Lung (tissue), 11 donors: ENCODE measurements at regions not wholly inside any gene's neighbourhood (a gene's known extent, or its start where the extent isn't known, plus 50 kb on each side); places are given as distances from the start of the nearest gene placed in this dataset.

Experiments used
- ATAC-seq: fragments of 200-7000 bp; cut with Tn5 transposase; one replicate; pipeline ENCODE4 v1.9.1; 2020; ENCODE audit warnings: moderate number of reproducible peaks; ENCODE audit not compliant: insufficient read depth, low FRiP score
- DNase-seq, 3 donors: peaks; one replicate each; pipeline ENCODE4 v3.0.0-alpha.2; 2013 to 2017
- H3K27ac ChIP-seq, 2 donors: one replicate each; pipeline ENCODE4 v1.5.1; 2013; ENCODE audit warnings: mild to moderate bottlenecking in 2 of 2, moderate library complexity in 2 of 2, control low read depth in 1 of 2, inconsistent platforms in 1 of 2, low read depth in 1 of 2, low read length in 1 of 2
- H3K27me3 ChIP-seq, 3 donors: one replicate each; pipeline ENCODE4 v1.5.1; 2013; ENCODE audit warnings: low read length in 2 of 3; ENCODE audit not compliant: control insufficient read depth in 3 of 3, insufficient read depth in 3 of 3
- H3K36me3 ChIP-seq, 4 donors: one replicate each; pipeline ENCODE4 v1.5.1; 2013; ENCODE audit warnings: low read length in 4 of 4, mild to moderate bottlenecking in 1 of 4, moderate library complexity in 1 of 4; ENCODE audit not compliant: control insufficient read depth in 4 of 4, insufficient read depth in 4 of 4
- H3K4me1 ChIP-seq, 5 donors: one replicate each; pipeline ENCODE4 v1.5.1; 2013; ENCODE audit warnings: low read length in 5 of 5, mild to moderate bottlenecking in 2 of 5, moderate library complexity in 1 of 5; ENCODE audit not compliant: control insufficient read depth in 5 of 5, insufficient read depth in 5 of 5
- H3K4me3 ChIP-seq: one replicate; pipeline ENCODE4 v1.5.1; 2013; ENCODE audit warnings: mild to moderate bottlenecking, control low read depth, moderate library complexity
- H3K9ac ChIP-seq, 2 donors: one replicate each; pipeline ENCODE4 v1.5.1; 2013; ENCODE audit warnings: low read length in 2 of 2, control low read depth in 1 of 2; ENCODE audit not compliant: insufficient read depth in 1 of 2
- H3K9me3 ChIP-seq, 4 donors: one replicate each; pipeline ENCODE4 v1.5.1; 2013; ENCODE audit warnings: low read length in 3 of 4, mild to moderate bottlenecking in 1 of 4, moderate library complexity in 1 of 4; ENCODE audit not compliant: control insufficient read depth in 4 of 4, insufficient read depth in 3 of 4
- CTCF ChIP-seq: IDR thresholded peaks from 2 replicates; pipeline ENCODE4 v1.5.1; 2012; ENCODE audit warnings: mild to moderate bottlenecking; ENCODE audit errors: control extremely low read depth, extremely low read depth
- WGBS, 2 donors: extraction: QIAGEN DNeasy Blood & Tissue Kit; methylation state at CpG; one replicate each; pipeline ENCODE4 v1.1.7; 2013; 5-methylcytosine and 5-hydroxymethylcytosine counted together
- donor health status: control.
- donor health status: control.
- donor health status: Bipolar disorder and iron deficiency.
- donor health status: healthy.
- donor health status: DM: yes; HTN: yes; CAD: no.

GRCh38 chr13:104426435-104426834 is 1360.2 kb upstream of the SLC10A2 start:
- H3K27ac ChIP-seq, result no peak overlapping the region
- TF ChIP-seq CTCF, result no peak
- H3K9ac ChIP-seq, result no peak overlapping the region
- H3K4me1 ChIP-seq, result no peaks in the 10 kb centered on the region
- no peaks in the 10 kb centered on the region for H3K27me3 ChIP-seq
- DNase-seq (no peak), ATAC-seq (no peak)
- 88% methylated on average over 4 of the region's 4 CpGs for WGBS, 2 donors
- no peaks in the 10 kb centered on the region for H3K36me3 ChIP-seq
- H3K9me3 ChIP-seq, result no peaks in the 10 kb centered on the region
- H3K4me3 ChIP-seq, result no peak overlapping the region

- ATAC-seq (no peak), DNase-seq (no peak)
- Histone ChIP-seq H3K9ac (no peak overlapping the region), H3K4me1 (no peaks in the 10 kb centered on the region), H3K27ac (no peak overlapping the region), H3K4me3 (no peak overlapping the region), H3K27me3 (no peaks in the 10 kb centered on the region), H3K36me3 (no peaks in the 10 kb centered on the region), H3K9me3 (no peaks in the 10 kb centered on the region)
- no peak for TF ChIP-seq CTCF
- 67 to 76% methylated on average over 4 of the region's 4 CpGs for WGBS, 2 donors
These were observed 1356.5 kb upstream of the SLC10A2 start for GRCh38 chr13:104422668-104423067.

GRCh38 chr13:104416973-104417372 is 1350.8 kb upstream of the SLC10A2 start:
- 87 to 91% methylated on average over 1 of the region's 1 CpG for WGBS, 2 donors
- H3K27ac ChIP-seq, result no peak overlapping the region
- no peak overlapping the region for H3K9ac ChIP-seq
- no peaks in the 10 kb centered on the region for H3K4me1 ChIP-seq
- no peaks in the 10 kb centered on the region for H3K36me3 ChIP-seq
- ATAC-seq, result no peak
- no peaks in the 10 kb centered on the region for H3K9me3 ChIP-seq
- no peak for DNase-seq
- no peaks in the 10 kb centered on the region for H3K27me3 ChIP-seq
- no peak overlapping the region for H3K4me3 ChIP-seq
- no peak for TF ChIP-seq CTCF

- Histone ChIP-seq H3K9ac (no peak overlapping the region), H3K9me3 (no peaks in the 10 kb centered on the region), H3K36me3 (no peaks in the 10 kb centered on the region), H3K27me3 (no peaks in the 10 kb centered on the region), H3K4me3 (no peak overlapping the region), H3K4me1 (no peaks in the 10 kb centered on the region), H3K27ac (no peak overlapping the region)
- no peak for DNase-seq
- no peak for TF ChIP-seq CTCF
- ATAC-seq, result no peak
- 27 to 31% methylated on average over 4 of the region's 4 CpGs for WGBS, 2 donors
These were observed 1348.6 kb upstream of the SLC10A2 start for GRCh38 chr13:104414771-104415170.
